HEK293T (cell line): ENCODE measurements at regions not wholly inside any gene's neighbourhood (a gene's known extent, or its start where the extent isn't known, plus 50 kb on each side); places are given as distances from the start of the nearest gene placed in this dataset.

Experiments used
- BHLHE40 ChIP-seq: fragments of 450-650 bp; IDR thresholded peaks from 2 replicates; pipeline ENCODE4 v1.6.1; 2016; ENCODE audit warnings: mild to moderate bottlenecking, moderate library complexity, borderline replicate concordance
- CTBP1 ChIP-seq: fragments of 450-650 bp; IDR thresholded peaks from 2 replicates; pipeline ENCODE4 v1.6.1; 2016; ENCODE audit warnings: borderline replicate concordance
- ELF4 ChIP-seq: fragments of 450-650 bp; IDR thresholded peaks from 2 replicates; pipeline ENCODE4 v1.6.1; 2017; ENCODE audit warnings: antibody characterized with exemption
- FOXM1 ChIP-seq: fragments of 450-650 bp; IDR thresholded peaks from 2 replicates; pipeline ENCODE4 v1.6.1; 2017; ENCODE audit warnings: mild to moderate bottlenecking, borderline replicate concordance
- HDGF ChIP-seq: fragments of 450-650 bp; IDR thresholded peaks from 2 replicates; pipeline ENCODE4 v1.6.1; 2017; ENCODE audit warnings: antibody characterized with exemption, borderline replicate concordance
- LEF1 ChIP-seq: fragments of 450-650 bp; IDR thresholded peaks from 2 replicates; pipeline ENCODE4 v1.6.1; 2017; ENCODE audit warnings: mild to moderate bottlenecking, borderline replicate concordance
- SP1 ChIP-seq: fragments of 450-650 bp; IDR thresholded peaks from 2 replicates; pipeline ENCODE4 v1.6.1; 2017
- SUZ12 ChIP-seq: fragments of 450-650 bp; IDR thresholded peaks from 2 replicates; pipeline ENCODE4 v1.6.1; 2016; ENCODE audit warnings: mild to moderate bottlenecking
- TARDBP ChIP-seq: fragments of 450-650 bp; IDR thresholded peaks from 2 replicates; pipeline ENCODE4 v1.6.1; 2016
- TF ChIP-seq, protein P1 (sequence below): fragments of 450-650 bp; IDR thresholded peaks from 2 replicates; pipeline ENCODE4 v1.6.1; 2016

DNA sequence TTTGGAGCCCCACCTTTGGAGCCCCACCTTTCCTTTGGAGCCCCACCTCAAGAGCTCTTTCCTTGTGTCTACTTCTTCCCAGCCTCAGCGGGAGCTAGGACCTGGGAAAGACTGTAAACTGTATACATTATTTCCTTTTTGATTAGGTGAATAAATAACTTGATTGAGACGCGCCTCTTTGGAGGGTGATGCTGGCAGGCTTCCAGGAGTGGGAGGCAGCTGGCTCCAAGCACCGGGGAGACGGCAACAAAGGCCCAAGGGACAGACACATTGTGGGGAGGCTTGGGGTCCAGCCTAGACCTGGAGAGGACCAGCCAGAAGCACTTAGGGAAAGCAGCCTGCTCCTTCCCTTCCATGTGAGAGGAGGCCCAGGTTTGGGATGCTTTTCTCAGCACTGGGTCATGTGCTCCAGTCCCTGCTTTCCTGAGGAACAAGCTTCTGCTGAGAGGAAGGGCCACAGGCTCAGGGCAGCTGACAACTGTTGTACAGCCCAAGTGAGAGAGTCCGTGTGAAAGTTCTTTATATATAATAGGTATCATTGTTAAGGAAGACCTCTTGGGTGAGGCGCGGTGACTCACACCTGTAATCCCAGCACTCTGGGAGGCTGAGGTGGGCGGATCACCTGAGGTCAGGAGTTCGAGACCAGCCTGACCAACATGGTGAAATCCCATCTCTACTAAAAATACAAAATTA is 297.2 kb upstream of the SLC14A2 start:
- TF ChIP-seq ELF4 (no peak), FOXM1 (no peak), LEF1 (no peak), CTBP1 (no peak), BHLHE40 (no peak), SUZ12 (no peak), HDGF (no peak), TARDBP (no peak), SP1 (no peak)
- TF ChIP-seq, protein P1, sequence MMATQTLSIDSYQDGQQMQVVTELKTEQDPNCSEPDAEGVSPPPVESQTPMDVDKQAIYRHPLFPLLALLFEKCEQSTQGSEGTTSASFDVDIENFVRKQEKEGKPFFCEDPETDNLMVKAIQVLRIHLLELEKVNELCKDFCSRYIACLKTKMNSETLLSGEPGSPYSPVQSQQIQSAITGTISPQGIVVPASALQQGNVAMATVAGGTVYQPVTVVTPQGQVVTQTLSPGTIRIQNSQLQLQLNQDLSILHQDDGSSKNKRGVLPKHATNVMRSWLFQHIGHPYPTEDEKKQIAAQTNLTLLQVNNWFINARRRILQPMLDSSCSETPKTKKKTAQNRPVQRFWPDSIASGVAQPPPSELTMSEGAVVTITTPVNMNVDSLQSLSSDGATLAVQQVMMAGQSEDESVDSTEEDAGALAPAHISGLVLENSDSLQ, result no peak
